Esophagus muscularis mucosa (tissue), 3 donors: ENCODE measurements at regions not wholly inside any gene's neighbourhood (a gene's known extent, or its start where the extent isn't known, plus 50 kb on each side); places are given as distances from the start of the nearest gene placed in this dataset.

ENCODE experiments used
- CTCF ChIP-seq, 3 experiments: fragments of 200-600 bp in 2 of 3; fragments of 450-650 bp in 1 of 3; sonication (generic) in 2 of 3; IDR thresholded peaks; one replicate each; pipeline ENCODE4 v1.5.1; 2017 to 2019; ENCODE audit warnings: antibody characterized with exemption in 3 of 3, mild to moderate bottlenecking in 2 of 3, moderate library complexity in 1 of 3
- POLR2A ChIP-seq: fragments of 450-650 bp; IDR thresholded peaks from one replicate; pipeline ENCODE4 v1.6.1; 2017; ENCODE audit warnings: antibody characterized with exemption, moderate library complexity, mild to moderate bottlenecking, low read depth
- POLR2AphosphoS5 ChIP-seq, 2 donors: sonication (generic); formaldehyde crosslinking; IDR thresholded peaks; one replicate each; pipeline ENCODE4 v1.6.1; 2017; ENCODE audit warnings: antibody characterized with exemption in 2 of 2

GRCh38 chr1:115400426-115400825 is 62.4 kb upstream of the NGF start:
- TF ChIP-seq CTCF (IDR thresholded peaks at IDR 0.05) (no peak), POLR2A (no peak), POLR2AphosphoS5 (IDR thresholded peaks at IDR 0.05) (no peak)
